Thymus (tissue), 11 donors: ENCODE measurements at regions not wholly inside any gene's neighbourhood (a gene's known extent, or its start where the extent isn't known, plus 50 kb on each side); places are given as distances from the start of the nearest gene placed in this dataset.

Experiments used
- DNase-seq, 9 donors: peaks; one replicate each; pipeline ENCODE4 v3.0.0-alpha.2; 2013; ENCODE audit warnings: low spot score in 9 of 9, low read depth in 6 of 9, missing footprints in 1 of 9
- H3K27ac ChIP-seq, 2 donors: one replicate each; pipeline ENCODE4 v1.5.1; 2013; ENCODE audit warnings: control low read depth in 1 of 2, low read depth in 1 of 2, low read length in 1 of 2, mild to moderate bottlenecking in 1 of 2, moderate library complexity in 1 of 2
- H3K27me3 ChIP-seq, 2 donors: one replicate each; pipeline ENCODE4 v1.5.1; 2013; ENCODE audit warnings: low read length in 1 of 2; ENCODE audit not compliant: control insufficient read depth in 2 of 2, insufficient read depth in 1 of 2
- H3K36me3 ChIP-seq, 2 donors: one replicate each; pipeline ENCODE4 v1.5.1; 2013; ENCODE audit warnings: low read length in 1 of 2, mild to moderate bottlenecking in 1 of 2, moderate library complexity in 1 of 2; ENCODE audit not compliant: control insufficient read depth in 2 of 2, insufficient read depth in 2 of 2
- H3K4me1 ChIP-seq, 2 donors: one replicate each; pipeline ENCODE4 v1.5.1; 2013; ENCODE audit warnings: low read length in 2 of 2; ENCODE audit not compliant: control insufficient read depth in 2 of 2, insufficient read depth in 2 of 2
- H3K4me3 ChIP-seq, 2 donors: one replicate each; pipeline ENCODE4 v1.5.1; 2013; ENCODE audit warnings: low read length in 2 of 2, control low read depth in 1 of 2, mild to moderate bottlenecking in 1 of 2
- H3K9me3 ChIP-seq, 2 donors: one replicate each; pipeline ENCODE4 v1.5.1; 2013; ENCODE audit warnings: low read length in 1 of 2, mild to moderate bottlenecking in 1 of 2; ENCODE audit not compliant: control insufficient read depth in 2 of 2, insufficient read depth in 1 of 2
- WGBS: extraction: QIAGEN DNeasy Blood & Tissue Kit; methylation state at CpG from one replicate; pipeline ENCODE4 v1.1.7; 2013; 5-methylcytosine and 5-hydroxymethylcytosine counted together
- donor health status: healthy.

GRCh38 chr3:87175732-87176131 lies 51.4 kb upstream of the CHMP2B start:
- Histone ChIP-seq H3K4me1 (no peaks in the 10 kb centered on the region), H3K4me3 (no peak overlapping the region), H3K9me3 (no peaks in the 10 kb centered on the region), H3K36me3 (no peaks in the 10 kb centered on the region), H3K27me3 (no peaks in the 10 kb centered on the region), H3K27ac (no peak overlapping the region)
- 96% methylated on average over 2 of the region's 2 CpGs for WGBS
- no peak for DNase-seq

- Histone ChIP-seq H3K4me1 (no peaks in the 10 kb centered on the region), H3K27ac (no peak overlapping the region), H3K36me3 (no peaks in the 10 kb centered on the region), H3K4me3 (no peak overlapping the region), H3K9me3 (no peaks in the 10 kb centered on the region), H3K27me3 (no peaks in the 10 kb centered on the region)
- no peak for DNase-seq
- WGBS = 91% methylated on average over 2 of the region's 2 CpGs
Measured at GRCh38 chr3:87173776-87174175, 53.3 kb upstream of the CHMP2B start.

- Histone ChIP-seq H3K9me3 (no peaks in the 10 kb centered on the region), H3K27me3 (no peaks in the 10 kb centered on the region), H3K36me3 (no peaks in the 10 kb centered on the region), H3K4me1 (no peaks in the 10 kb centered on the region), H3K27ac (no peak overlapping the region), H3K4me3 (no peak overlapping the region)
- 97% methylated on average over 3 of the region's 3 CpGs for WGBS
- DNase-seq = no peak
Measured at GRCh38 chr3:87173071-87173470, 54.0 kb upstream of the CHMP2B start.

- H3K4me3 ChIP-seq = no peak overlapping the region
- no peaks in the 10 kb centered on the region for H3K4me1 ChIP-seq
- peak in 8 of 9 donors; percentile 7 to 62 (median 30) for DNase-seq
- H3K36me3 ChIP-seq = no peaks in the 10 kb centered on the region
- WGBS = 52% methylated on average over 11 of the region's 11 CpGs
- H3K9me3 ChIP-seq = no peaks in the 10 kb centered on the region
- no peaks in the 10 kb centered on the region for H3K27me3 ChIP-seq
- no peak overlapping the region for H3K27ac ChIP-seq
Measured at GRCh38 chr3:87167628-87168456, 59.3 kb upstream of the CHMP2B start.

GRCh38 chr3:87164245-87164644 lies 62.9 kb upstream of the CHMP2B start:
- WGBS = 99% methylated on average over 3 of the region's 3 CpGs
- Histone ChIP-seq H3K27ac (no peak overlapping the region), H3K4me1 (no peaks in the 10 kb centered on the region), H3K4me3 (no peak overlapping the region), H3K36me3 (no peaks in the 10 kb centered on the region), H3K27me3 (no peaks in the 10 kb centered on the region), H3K9me3 (no peaks in the 10 kb centered on the region)
- no peak for DNase-seq

- Histone ChIP-seq H3K4me1 (no peaks in the 10 kb centered on the region), H3K27ac (no peak overlapping the region), H3K36me3 (no peaks in the 10 kb centered on the region), H3K27me3 (no peaks in the 10 kb centered on the region), H3K4me3 (no peak overlapping the region), H3K9me3 (no peaks in the 10 kb centered on the region)
- no peak for DNase-seq
- 66% methylated on average over 3 of the region's 3 CpGs for WGBS
Measured at GRCh38 chr3:87161851-87162250, 65.3 kb upstream of the CHMP2B start.

GRCh38 chr3:87161417-87161816 lies 65.7 kb upstream of the CHMP2B start:
- H3K4me3 ChIP-seq = no peak overlapping the region
- WGBS = 42% methylated on average over 1 of the region's 1 CpG

GRCh38 chr3:87161013-87161412 lies 66.1 kb upstream of the CHMP2B start:
- no peaks in the 10 kb centered on the region for H3K36me3 ChIP-seq
- no peaks in the 10 kb centered on the region for H3K4me1 ChIP-seq
- H3K9me3 ChIP-seq = no peaks in the 10 kb centered on the region
- H3K27me3 ChIP-seq = no peaks in the 10 kb centered on the region
- no peak for DNase-seq
- 66% methylated on average over 3 of the region's 3 CpGs for WGBS
- no peak overlapping the region for H3K4me3 ChIP-seq
- H3K27ac ChIP-seq = no peak overlapping the region

More at GRCh38 chr3:87161417-87161816, 65.7 kb upstream of the CHMP2B start:
- H3K27me3 ChIP-seq = no peaks in the 10 kb centered on the region
- no peaks in the 10 kb centered on the region for H3K4me1 ChIP-seq
- no peaks in the 10 kb centered on the region for H3K36me3 ChIP-seq
- no peak overlapping the region for H3K27ac ChIP-seq
- no peaks in the 10 kb centered on the region for H3K9me3 ChIP-seq
- no peak for DNase-seq

- no peak overlapping the region for H3K4me3 ChIP-seq
- H3K36me3 ChIP-seq = no peaks in the 10 kb centered on the region
- H3K27ac ChIP-seq = no peak overlapping the region
- no peaks in the 10 kb centered on the region for H3K9me3 ChIP-seq
- H3K27me3 ChIP-seq = no peaks in the 10 kb centered on the region
- WGBS = 85% methylated on average over 1 of the region's 1 CpG
- no peaks in the 10 kb centered on the region for H3K4me1 ChIP-seq
- DNase-seq = no peak
Measured at GRCh38 chr3:87158823-87159222, 68.3 kb upstream of the CHMP2B start.
